Activated T-helper 2 cell treated with anti-CD3 and anti-CD28 coated beads, Interferon-gamma antibody, Interleukin-2, Interleukin-4, amounts not matched to agents 10 μg/mL and 5 μg/mL and 100 μg/mL, durations not matched to agents 14 hours and 24 hours and 36 hours (primary cell): ENCODE measurements at regions not wholly inside any gene's neighbourhood (a gene's known extent, or its start where the extent isn't known, plus 50 kb on each side); places are given as distances from the start of the nearest gene placed in this dataset.
"Not testable (repeated sequence)": the region's sequence is repeated elsewhere in the genome, so short reads cannot be mapped to it uniquely, and the experiment has no call there.

Source experiments
- DNase-seq: peaks from one replicate; pipeline ENCODE4 v3.0.0; 2021; ENCODE audit warnings: low spot score
- H3K27ac Mint-ChIP-seq: one replicate; pipeline ENCODE4 v1.8.0; 2021; ENCODE audit warnings: mixed read lengths
- H3K27me3 Mint-ChIP-seq: one replicate; pipeline ENCODE4 v1.8.0; 2021; ENCODE audit warnings: low read depth, mixed read lengths
- H3K36me3 Mint-ChIP-seq: one replicate; pipeline ENCODE4 v1.8.0; 2021; ENCODE audit warnings: low read depth, mixed read lengths
- H3K4me1 Mint-ChIP-seq: one replicate; pipeline ENCODE4 v1.8.0; 2021; ENCODE audit warnings: low read depth, mixed read lengths
- H3K4me3 Mint-ChIP-seq: one replicate; pipeline ENCODE4 v1.8.0; 2021; ENCODE audit warnings: low read depth, mild to moderate bottlenecking, moderate library complexity, mixed read lengths
- H3K9me3 Mint-ChIP-seq: one replicate; pipeline ENCODE4 v1.8.0; 2021; ENCODE audit warnings: mixed read lengths
- intact Hi-C: fragments of 100-400 bp; cut with micrococcal nuclease; formaldehyde crosslinking; loops from one replicate; pipeline ENCODE4 v1.15.1; 2023

GRCh38 chr6:133772567-133772966 is 116.3 kb upstream of the TCF21 start:
- intact Hi-C loops: no loop called here
- Mint-ChIP-seq H3K36me3 (no peaks in the 10 kb centered on the region), H3K4me1 (peaks cover 7% of the 10 kb centered on the region), H3K27ac (no peak overlapping the region), H3K27me3 (peaks cover 10% of the 10 kb centered on the region), H3K4me3 (no peak overlapping the region), H3K9me3 (no peaks in the 10 kb centered on the region)
- no peak for DNase-seq

GRCh38 chr6:133773776-133774175 is 115.1 kb upstream of the TCF21 start:
- Mint-ChIP-seq H3K27ac (no peak overlapping the region), H3K36me3 (no peaks in the 10 kb centered on the region)

GRCh38 chr6:133774356-133774755 is 114.6 kb upstream of the TCF21 start:
- Mint-ChIP-seq H3K27me3 (peaks cover 10% of the 10 kb centered on the region), H3K4me3 (no peak overlapping the region), H3K27ac (no peak overlapping the region), H3K36me3 (no peaks in the 10 kb centered on the region), H3K4me1 (peaks cover 7% of the 10 kb centered on the region), H3K9me3 (no peaks in the 10 kb centered on the region)
- intact Hi-C loops: no loop called here
- no peak for DNase-seq

More at GRCh38 chr6:133773776-133774175, 115.1 kb upstream of the TCF21 start:
- intact Hi-C loops: no loop called here
- Mint-ChIP-seq H3K4me1 (peaks cover 7% of the 10 kb centered on the region), H3K9me3 (no peaks in the 10 kb centered on the region), H3K4me3 (no peak overlapping the region), H3K27me3 (peaks cover 10% of the 10 kb centered on the region)
- DNase-seq: no peak

GRCh38 chr6:133778414-133779130 is 110.3 kb upstream of the TCF21 start:
- Mint-ChIP-seq H3K4me3 (no peak overlapping the region), H3K4me1 (peaks cover 7% of the 10 kb centered on the region), H3K27ac (no peak overlapping the region), H3K9me3 (no peaks in the 10 kb centered on the region), H3K36me3 (no peaks in the 10 kb centered on the region), H3K27me3 (peaks cover 2% of the 10 kb centered on the region)
- intact Hi-C loops: no loop called here
- no peak for DNase-seq

- no peak overlapping the region for H3K27ac Mint-ChIP-seq
- H3K36me3 Mint-ChIP-seq: no peaks in the 10 kb centered on the region
- no peaks in the 10 kb centered on the region for H3K4me1 Mint-ChIP-seq
- no peak overlapping the region for H3K4me3 Mint-ChIP-seq
- H3K27me3 Mint-ChIP-seq: peaks cover 4% of the 10 kb centered on the region
- no peak for DNase-seq
- no peaks in the 10 kb centered on the region for H3K9me3 Mint-ChIP-seq
- intact Hi-C loops: no loop called here
Measured at GRCh38 chr6:133779916-133780695, 108.8 kb upstream of the TCF21 start.

GRCh38 chr6:133786016-133786415 is 102.9 kb upstream of the TCF21 start:
- DNase-seq: no peak
- Mint-ChIP-seq H3K9me3 (no peaks in the 10 kb centered on the region), H3K27me3 (peaks cover 4% of the 10 kb centered on the region), H3K27ac (no peak overlapping the region), H3K4me3 (no peak overlapping the region), H3K4me1 (no peaks in the 10 kb centered on the region), H3K36me3 (no peaks in the 10 kb centered on the region)
- intact Hi-C loops: no loop called here

GRCh38 chr6:133787122-133787521 is 101.8 kb upstream of the TCF21 start:
- DNase-seq: no peak
- H3K36me3 Mint-ChIP-seq: no peaks in the 10 kb centered on the region
- intact Hi-C loops: no loop called here
- H3K27me3 Mint-ChIP-seq: peaks cover 4% of the 10 kb centered on the region
- no peaks in the 10 kb centered on the region for H3K9me3 Mint-ChIP-seq
- H3K4me1 Mint-ChIP-seq: no peaks in the 10 kb centered on the region
- no peak overlapping the region for H3K4me3 Mint-ChIP-seq
- no peak overlapping the region for H3K27ac Mint-ChIP-seq

- Mint-ChIP-seq H3K4me1 (no peaks in the 10 kb centered on the region), H3K4me3 (no peak overlapping the region), H3K27me3 (peaks cover 4% of the 10 kb centered on the region), H3K27ac (no peak overlapping the region), H3K36me3 (no peaks in the 10 kb centered on the region), H3K9me3 (no peaks in the 10 kb centered on the region)
- no peak for DNase-seq
- intact Hi-C loops: no loop called here
Measured at GRCh38 chr6:133787859-133788505, 100.9 kb upstream of the TCF21 start.

GRCh38 chr6:133788556-133788955 is 100.4 kb upstream of the TCF21 start:
- Mint-ChIP-seq H3K36me3 (no peaks in the 10 kb centered on the region), H3K4me3 (no peak overlapping the region), H3K9me3 (no peaks in the 10 kb centered on the region), H3K27ac (no peak overlapping the region), H3K27me3 (peaks cover 4% of the 10 kb centered on the region), H3K4me1 (no peaks in the 10 kb centered on the region)
- DNase-seq: no peak
- intact Hi-C loops: no loop called here

GRCh38 chr6:133789449-133789848 is 99.5 kb upstream of the TCF21 start:
- H3K36me3 Mint-ChIP-seq, intact Hi-C loops, H3K4me3 Mint-ChIP-seq, H3K4me1 Mint-ChIP-seq, H3K27ac Mint-ChIP-seq, DNase-seq, H3K27me3 Mint-ChIP-seq, H3K9me3 Mint-ChIP-seq: not testable (repeated sequence)

GRCh38 chr6:133790756-133791155 is 98.2 kb upstream of the TCF21 start:
- H3K27ac Mint-ChIP-seq, H3K36me3 Mint-ChIP-seq, H3K27me3 Mint-ChIP-seq, H3K4me1 Mint-ChIP-seq, H3K9me3 Mint-ChIP-seq, H3K4me3 Mint-ChIP-seq, DNase-seq, intact Hi-C loops: not testable (repeated sequence)

- intact Hi-C loops: not testable (repeated sequence)
Measured at GRCh38 chr6:133795051-133795450, 93.9 kb upstream of the TCF21 start.

GRCh38 chr6:133796235-133796634 is 92.7 kb upstream of the TCF21 start:
- Mint-ChIP-seq H3K27ac (no peak overlapping the region), H3K27me3 (peaks cover 2% of the 10 kb centered on the region), H3K9me3 (peaks cover 3% of the 10 kb centered on the region), H3K4me1 (no peaks in the 10 kb centered on the region), H3K36me3 (no peaks in the 10 kb centered on the region), H3K4me3 (no peak overlapping the region)
- no peak for DNase-seq
- intact Hi-C loops: no loop called here

More at GRCh38 chr6:133795051-133795450, 93.9 kb upstream of the TCF21 start:
- not testable (repeated sequence) for H3K27ac Mint-ChIP-seq, H3K4me3 Mint-ChIP-seq, DNase-seq, H3K4me1 Mint-ChIP-seq, H3K36me3 Mint-ChIP-seq, H3K9me3 Mint-ChIP-seq, H3K27me3 Mint-ChIP-seq
